ENCODE measurements at regions not wholly inside any gene's neighbourhood (a gene's known extent, or its start where the extent isn't known, plus 50 kb on each side); places are given as distances from the start of the nearest gene placed in this dataset.

DNA sequence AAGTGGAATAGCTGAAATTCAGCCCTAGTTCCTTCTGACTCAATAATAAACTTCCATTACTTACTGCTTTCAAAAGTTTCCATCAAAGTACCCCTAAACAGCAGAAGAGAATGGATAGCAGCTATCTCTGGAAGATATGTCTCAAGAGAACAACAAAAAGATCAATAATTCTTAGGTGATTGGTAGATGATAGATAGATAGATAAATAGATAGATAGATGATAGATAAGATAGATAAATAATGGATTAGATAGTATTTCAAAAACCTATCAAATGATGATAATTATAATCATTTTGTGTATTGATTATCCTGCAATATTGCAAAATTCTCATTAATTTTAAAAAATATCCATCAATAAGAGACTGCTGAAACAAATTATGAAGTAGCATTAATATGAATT is 97.4 kb upstream of the CCND2 start:
- TF ChIP-seq, protein P1, sequence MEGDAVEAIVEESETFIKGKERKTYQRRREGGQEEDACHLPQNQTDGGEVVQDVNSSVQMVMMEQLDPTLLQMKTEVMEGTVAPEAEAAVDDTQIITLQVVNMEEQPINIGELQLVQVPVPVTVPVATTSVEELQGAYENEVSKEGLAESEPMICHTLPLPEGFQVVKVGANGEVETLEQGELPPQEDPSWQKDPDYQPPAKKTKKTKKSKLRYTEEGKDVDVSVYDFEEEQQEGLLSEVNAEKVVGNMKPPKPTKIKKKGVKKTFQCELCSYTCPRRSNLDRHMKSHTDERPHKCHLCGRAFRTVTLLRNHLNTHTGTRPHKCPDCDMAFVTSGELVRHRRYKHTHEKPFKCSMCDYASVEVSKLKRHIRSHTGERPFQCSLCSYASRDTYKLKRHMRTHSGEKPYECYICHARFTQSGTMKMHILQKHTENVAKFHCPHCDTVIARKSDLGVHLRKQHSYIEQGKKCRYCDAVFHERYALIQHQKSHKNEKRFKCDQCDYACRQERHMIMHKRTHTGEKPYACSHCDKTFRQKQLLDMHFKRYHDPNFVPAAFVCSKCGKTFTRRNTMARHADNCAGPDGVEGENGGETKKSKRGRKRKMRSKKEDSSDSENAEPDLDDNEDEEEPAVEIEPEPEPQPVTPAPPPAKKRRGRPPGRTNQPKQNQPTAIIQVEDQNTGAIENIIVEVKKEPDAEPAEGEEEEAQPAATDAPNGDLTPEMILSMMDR (IDR thresholded peaks at IDR 0.05) = no peak
- TF ChIP-seq POLR2A (IDR thresholded peaks at IDR 0.05) = no peak
